Caco-2 (cell line): ENCODE measurements at regions not wholly inside any gene's neighbourhood (a gene's known extent, or its start where the extent isn't known, plus 50 kb on each side); places are given as distances from the start of the nearest gene placed in this dataset.

Experiments
- BruUV-seq: library from RNA; stranded (reverse); fragments of 400-500 nt; replicated peaks from 2 replicates; lab custom pipeline; 2021; lab: Mats Ljungman, UMichigan
- CTCF ChIA-PET: fragments of 300-600 bp; sonication (Branson Sonifier 250); formaldehyde crosslinking; loops from one replicate; lab custom pipeline; 2022; ENCODE audit warnings: antibody characterized with exemption; lab: Charles Lee
- POLR2A ChIA-PET: fragments of 300-600 bp; sonication (Branson Sonifier 250); formaldehyde crosslinking; loops from one replicate; lab custom pipeline; 2022; ENCODE audit warnings: antibody characterized with exemption; lab: Charles Lee
- DNase-seq, 2 experiments: peaks; one replicate each; pipeline versions ENCODE4 v3.0.0 to v3.0.0-alpha.2; 2020 to 2022
- H3K27me3 ChIP-seq: replicated peaks from 2 replicates; pipeline ENCODE4 v1.6.0; 2011; ENCODE audit warnings: low read length; ENCODE audit not compliant: control insufficient read depth, insufficient read depth
- H3K36me3 ChIP-seq: 2 replicates; pipeline ENCODE4 v1.5.1; 2011; ENCODE audit warnings: low read length; ENCODE audit not compliant: control insufficient read depth, insufficient read depth
- H3K4me1 ChIP-seq: fragments of 250-450 bp; sonication (Bioruptor Pico); 2 replicates; pipeline ENCODE4 v1.5.1; 2020; ENCODE audit warnings: mild to moderate bottlenecking
- H3K4me3 ChIP-seq: 2 replicates; pipeline ENCODE4 v1.5.1; 2011; ENCODE audit warnings: low read depth, mild to moderate bottlenecking, control low read depth, low read length
- H3K9me3 ChIP-seq: fragments of 250-450 bp; sonication (Bioruptor Pico); 2 replicates; pipeline ENCODE4 v1.5.1; 2020; ENCODE audit warnings: mild to moderate bottlenecking, moderate library complexity
- H3K27ac Mint-ChIP-seq: one replicate; pipeline ENCODE4 v1.8.0; 2022; ENCODE audit warnings: mixed read lengths; ENCODE audit not compliant: unreplicated experiment
- H3K27me3 Mint-ChIP-seq: one replicate; pipeline ENCODE4 v1.8.0; 2022; ENCODE audit warnings: mixed read lengths; ENCODE audit not compliant: insufficient read depth, unreplicated experiment
- H3K36me3 Mint-ChIP-seq: one replicate; pipeline ENCODE4 v1.8.0; 2022; ENCODE audit warnings: mild to moderate bottlenecking, mixed read lengths; ENCODE audit not compliant: insufficient read depth, unreplicated experiment
- H3K4me1 Mint-ChIP-seq: one replicate; pipeline ENCODE4 v1.8.0; 2022; ENCODE audit warnings: low read depth, mixed read lengths; ENCODE audit not compliant: unreplicated experiment
- H3K4me3 Mint-ChIP-seq: one replicate; pipeline ENCODE4 v1.8.0; 2022; ENCODE audit warnings: mild to moderate bottlenecking, moderate library complexity, mixed read lengths; ENCODE audit not compliant: unreplicated experiment
- H3K9me3 Mint-ChIP-seq: one replicate; pipeline ENCODE4 v1.8.0; 2022; ENCODE audit warnings: mixed read lengths; ENCODE audit not compliant: unreplicated experiment
- intact Hi-C: fragments of 100-400 bp; cut with micrococcal nuclease; formaldehyde crosslinking; loops from one replicate; pipeline ENCODE4 v1.10.0; 2022; ENCODE audit not compliant: unreplicated experiment
- TF ChIP-seq, protein P1 (sequence below), 2 experiments: fragments of 200-600 bp in 1 of 2; IDR thresholded peaks; 1 replicate in 1 of 2; 2 replicates in 1 of 2; pipeline versions ENCODE4 v1.5.1 to v1.8.0; 2011 to 2022; ENCODE audit warnings: antibody characterized with exemption in 1 of 2, control low read depth in 1 of 2, inconsistent platforms in 1 of 2, low read depth in 1 of 2, low read length in 1 of 2, mild to moderate bottlenecking in 1 of 2, moderate library complexity in 1 of 2; ENCODE audit not compliant: insufficient read depth in 1 of 2, severe bottlenecking in 1 of 2, unreplicated experiment in 1 of 2

DNA sequence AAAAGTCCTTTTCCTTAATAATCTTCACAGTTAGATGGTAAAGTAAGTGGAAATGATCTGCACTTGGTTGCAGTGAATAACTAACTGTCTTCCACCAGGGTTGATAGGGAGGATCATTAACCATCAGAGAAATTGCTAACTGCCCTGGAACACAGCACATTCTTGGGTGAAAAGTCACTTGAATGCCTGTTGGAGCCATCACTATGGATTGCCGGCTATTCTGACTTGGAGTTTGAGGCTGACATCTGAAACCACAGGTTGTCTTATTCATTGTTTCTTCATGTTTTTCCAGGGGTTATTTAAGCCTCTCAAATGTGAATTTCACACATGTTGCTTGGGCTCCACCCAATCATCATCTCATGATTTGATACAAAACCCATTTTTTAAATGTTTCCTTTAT, 901.4 kb downstream of the MCTP2 start:
- Histone ChIP-seq H3K4me3 (no peak overlapping the region), H3K27me3 (no peaks in the 10 kb centered on the region), H3K4me1 (no peaks in the 10 kb centered on the region), H3K9me3 (no peaks in the 10 kb centered on the region), H3K36me3 (no peaks in the 10 kb centered on the region)
- Mint-ChIP-seq H3K36me3 (no peaks in the 10 kb centered on the region), H3K27me3 (peaks cover 3% of the 10 kb centered on the region), H3K27ac (no peak overlapping the region), H3K4me3 (no peak overlapping the region), H3K9me3 (no peaks in the 10 kb centered on the region), H3K4me1 (no peaks in the 10 kb centered on the region)
- intact Hi-C loops: no loop called here
- POLR2A ChIA-PET: no interaction called here
- CTCF ChIA-PET: no interaction called here
- TF ChIP-seq, protein P1, sequence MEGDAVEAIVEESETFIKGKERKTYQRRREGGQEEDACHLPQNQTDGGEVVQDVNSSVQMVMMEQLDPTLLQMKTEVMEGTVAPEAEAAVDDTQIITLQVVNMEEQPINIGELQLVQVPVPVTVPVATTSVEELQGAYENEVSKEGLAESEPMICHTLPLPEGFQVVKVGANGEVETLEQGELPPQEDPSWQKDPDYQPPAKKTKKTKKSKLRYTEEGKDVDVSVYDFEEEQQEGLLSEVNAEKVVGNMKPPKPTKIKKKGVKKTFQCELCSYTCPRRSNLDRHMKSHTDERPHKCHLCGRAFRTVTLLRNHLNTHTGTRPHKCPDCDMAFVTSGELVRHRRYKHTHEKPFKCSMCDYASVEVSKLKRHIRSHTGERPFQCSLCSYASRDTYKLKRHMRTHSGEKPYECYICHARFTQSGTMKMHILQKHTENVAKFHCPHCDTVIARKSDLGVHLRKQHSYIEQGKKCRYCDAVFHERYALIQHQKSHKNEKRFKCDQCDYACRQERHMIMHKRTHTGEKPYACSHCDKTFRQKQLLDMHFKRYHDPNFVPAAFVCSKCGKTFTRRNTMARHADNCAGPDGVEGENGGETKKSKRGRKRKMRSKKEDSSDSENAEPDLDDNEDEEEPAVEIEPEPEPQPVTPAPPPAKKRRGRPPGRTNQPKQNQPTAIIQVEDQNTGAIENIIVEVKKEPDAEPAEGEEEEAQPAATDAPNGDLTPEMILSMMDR (IDR thresholded peaks at IDR 0.05; ENCODE audit: insufficient read depth in 1 of 2, low read depth in 1 of 2, low read length in 1 of 2, severe bottlenecking in 1 of 2, unreplicated experiment in 1 of 2): no peak
- BruUV-seq: no TSS peak
- no peak for DNase-seq

DNA sequence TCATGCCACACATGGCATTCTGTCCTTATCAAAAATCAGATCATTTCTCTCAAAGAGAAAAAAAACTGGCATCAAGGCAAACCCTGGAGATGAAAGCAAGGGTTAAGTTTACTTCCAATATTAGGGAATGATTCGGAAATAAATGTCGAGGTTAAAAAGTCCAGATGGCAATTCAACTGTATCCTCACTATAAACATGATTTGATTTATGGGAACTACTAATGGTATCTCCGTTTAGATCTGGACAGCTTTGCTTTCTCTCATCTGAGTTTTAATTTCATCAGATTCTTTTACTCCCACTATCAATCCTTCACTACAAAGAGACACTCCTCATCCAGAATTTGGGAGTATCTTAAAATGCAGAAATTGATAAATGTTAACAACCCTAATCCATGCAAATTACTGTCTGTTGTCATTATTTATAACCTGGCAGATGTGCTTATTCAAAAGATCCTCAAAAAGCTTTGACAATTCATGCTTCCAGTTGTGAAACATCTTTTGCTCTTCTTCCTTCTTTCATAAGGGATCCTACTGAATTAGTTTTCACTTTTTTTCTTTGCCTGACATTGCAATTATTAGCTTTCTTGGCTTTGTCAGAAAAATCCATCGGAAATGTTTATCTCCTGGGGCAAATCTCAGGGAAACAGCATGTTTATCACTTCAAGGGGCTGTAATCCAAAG, 903.2 kb downstream of the MCTP2 start:
- intact Hi-C loops: no loop called here
- ChIA-PET POLR2A (no interaction called here), CTCF (no interaction called here)
- no peak for DNase-seq
- BruUV-seq: no TSS peak
- H3K36me3 ChIP-seq: no peaks in the 10 kb centered on the region
- Mint-ChIP-seq H3K4me3 (no peak overlapping the region), H3K27me3 (peaks cover 3% of the 10 kb centered on the region), H3K9me3 (no peaks in the 10 kb centered on the region), H3K4me1 (no peaks in the 10 kb centered on the region), H3K36me3 (no peaks in the 10 kb centered on the region), H3K27ac (no peak overlapping the region)
- no peaks in the 10 kb centered on the region for H3K27me3 ChIP-seq
- no peaks in the 10 kb centered on the region for H3K9me3 ChIP-seq
- TF ChIP-seq, protein P1 (IDR thresholded peaks at IDR 0.05; ENCODE audit: insufficient read depth in 1 of 2, low read depth in 1 of 2, low read length in 1 of 2, severe bottlenecking in 1 of 2, unreplicated experiment in 1 of 2): no peak
- no peak overlapping the region for H3K4me3 ChIP-seq
- no peaks in the 10 kb centered on the region for H3K4me1 ChIP-seq

DNA sequence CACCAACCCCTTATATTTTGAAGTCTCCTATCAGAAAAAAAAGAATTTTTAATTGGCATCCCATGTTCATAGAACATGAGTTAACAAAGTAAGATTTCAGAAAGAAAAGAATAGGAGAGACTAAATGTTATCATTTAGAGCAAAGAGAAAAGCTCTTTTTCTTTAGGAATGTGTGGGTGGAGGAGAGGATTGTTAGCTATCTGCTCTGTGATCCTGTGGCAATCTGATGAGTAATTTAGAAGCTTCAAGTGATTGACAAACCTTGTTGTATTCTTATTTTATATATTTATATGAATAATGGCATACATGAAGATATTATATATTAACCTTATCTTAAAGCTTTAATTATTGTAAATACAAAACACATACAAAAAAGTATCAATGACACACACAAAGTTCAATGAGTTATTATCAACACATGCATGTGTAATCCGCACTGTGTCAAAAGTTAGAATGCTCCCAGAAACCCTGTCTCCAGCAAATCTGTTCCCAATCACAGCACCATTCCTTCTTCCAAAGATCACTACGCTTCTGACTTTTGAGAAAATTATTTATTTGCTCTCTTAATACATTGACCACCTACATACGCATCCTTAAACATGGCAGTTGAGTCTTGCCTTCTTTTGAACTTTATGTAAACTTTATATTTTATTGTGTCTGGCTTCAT, 907.4 kb downstream of the MCTP2 start:
- intact Hi-C loops: no loop called here
- Histone ChIP-seq H3K4me1 (no peaks in the 10 kb centered on the region), H3K36me3 (no peaks in the 10 kb centered on the region), H3K4me3 (no peak overlapping the region), H3K9me3 (no peaks in the 10 kb centered on the region), H3K27me3 (no peaks in the 10 kb centered on the region)
- Mint-ChIP-seq H3K9me3 (no peaks in the 10 kb centered on the region), H3K4me3 (no peak overlapping the region), H3K27ac (no peak overlapping the region), H3K27me3 (peaks cover 3% of the 10 kb centered on the region), H3K36me3 (no peaks in the 10 kb centered on the region), H3K4me1 (no peaks in the 10 kb centered on the region)
- POLR2A ChIA-PET: no interaction called here
- CTCF ChIA-PET: no interaction called here
- DNase-seq: no peak
- TF ChIP-seq, protein P1 (IDR thresholded peaks at IDR 0.05; ENCODE audit: insufficient read depth in 1 of 2, low read depth in 1 of 2, low read length in 1 of 2, severe bottlenecking in 1 of 2, unreplicated experiment in 1 of 2): no peak
- no TSS peak for BruUV-seq
